PC-3 (cell line): ENCODE measurements at regions not wholly inside any gene's neighbourhood (a gene's known extent, or its start where the extent isn't known, plus 50 kb on each side); places are given as distances from the start of the nearest gene placed in this dataset.

ENCODE experiments used
- ATAC-seq: fragments of 200-7000 bp; cut with Tn5 transposase; 2 replicates; pipeline ENCODE4 v1.9.1; 2020; ENCODE audit warnings: mild to moderate bottlenecking, moderate library complexity
- BruUV-seq: library from RNA; stranded (reverse); fragments of 400-500 nt; replicated peaks from 2 replicates; lab custom pipeline; 2021; lab: Mats Ljungman, UMichigan
- CTCF ChIA-PET: fragments of 300-600 bp; sonication (Branson Sonifier 250); formaldehyde crosslinking; loops from one replicate; lab custom pipeline; 2022; ENCODE audit warnings: antibody characterized with exemption; lab: Charles Lee
- POLR2A ChIA-PET: fragments of 300-600 bp; sonication (Branson Sonifier 250); formaldehyde crosslinking; loops from one replicate; lab custom pipeline; 2022; ENCODE audit warnings: antibody characterized with exemption; ENCODE audit not compliant: unreplicated experiment; lab: Charles Lee
- DNase-seq: peaks from one replicate; pipeline ENCODE4 v3.0.0-alpha.2; 2015
- H2AFZ ChIP-seq: fragments of 300-600 bp; sonication (generic); 2 replicates; pipeline ENCODE4 v1.6.0; 2016; ENCODE audit warnings: antibody characterized with exemption, low read length
- H3F3A ChIP-seq: fragments of 300-600 bp; sonication (generic); one replicate; pipeline ENCODE4 v1.6.0; 2017; ENCODE audit warnings: antibody characterized with exemption, low read length, control low read depth, mild to moderate bottlenecking; ENCODE audit not compliant: unreplicated experiment
- H3K27ac ChIP-seq: fragments of 300-600 bp; sonication (generic); 2 replicates; pipeline ENCODE4 v1.5.1; 2016; ENCODE audit warnings: mild to moderate bottlenecking, low read length
- H3K27me3 ChIP-seq: fragments of 300-600 bp; sonication (generic); 2 replicates; pipeline ENCODE4 v1.6.1; 2016; ENCODE audit warnings: low read length, mixed read lengths
- H3K36me3 ChIP-seq: fragments of 300-600 bp; sonication (generic); 2 replicates; pipeline ENCODE4 v1.6.1; 2016; ENCODE audit warnings: low read depth, mixed run types, low read length, mixed read lengths
- H3K4me1 ChIP-seq: fragments of 300-600 bp; sonication (generic); 2 replicates; pipeline ENCODE4 v1.5.1; 2016; ENCODE audit warnings: low read length; ENCODE audit not compliant: insufficient read depth
- H3K4me2 ChIP-seq: fragments of 300-600 bp; sonication (generic); 2 replicates; pipeline ENCODE4 v1.6.0; 2016; ENCODE audit warnings: low read length
- H3K4me3 ChIP-seq: fragments of 300-600 bp; sonication (generic); 2 replicates; pipeline ENCODE4 v1.5.1; 2016; ENCODE audit warnings: mild to moderate bottlenecking, low read length, mixed read lengths
- H3K79me2 ChIP-seq: fragments of 300-600 bp; sonication (generic); 2 replicates; pipeline ENCODE4 v1.6.1; 2017; ENCODE audit warnings: low read length, mixed read lengths
- H3K9ac ChIP-seq: fragments of 300-600 bp; sonication (generic); 2 replicates; pipeline ENCODE4 v1.6.0; 2016; ENCODE audit warnings: mild to moderate bottlenecking, low read length
- H3K9me2 ChIP-seq: fragments of 300-600 bp; sonication (generic); replicated peaks from 2 replicates; pipeline ENCODE4 v1.6.1; 2016; ENCODE audit warnings: mixed run types, low read length, mixed read lengths
- H3K9me3 ChIP-seq: fragments of 300-600 bp; sonication (generic); 2 replicates; pipeline ENCODE4 v1.6.1; 2016; ENCODE audit warnings: low read length, mixed read lengths
- H4K20me1 ChIP-seq: fragments of 300-600 bp; sonication (generic); 2 replicates; pipeline ENCODE4 v1.6.1; 2016; ENCODE audit warnings: low read length, mixed read lengths
- EZH2 ChIP-seq: fragments of 300-600 bp; sonication (generic); IDR thresholded peaks from one replicate; pipeline ENCODE4 v1.6.1; 2017; ENCODE audit warnings: antibody characterized with exemption, mild to moderate bottlenecking, low read length; ENCODE audit not compliant: unreplicated experiment
- EZH2phosphoT487 ChIP-seq: fragments of 300-600 bp; sonication (generic); IDR thresholded peaks from 2 replicates; pipeline ENCODE4 v1.6.1; 2018; ENCODE audit warnings: mild to moderate bottlenecking, antibody characterized with exemption, low read length, borderline replicate concordance
- intact Hi-C: fragments of 100-400 bp; cut with micrococcal nuclease; formaldehyde crosslinking; loops from 2 replicates; pipeline ENCODE4 v1.9.0; 2023
- TF ChIP-seq, protein P1 (sequence below): fragments of 300-600 bp; sonication (generic); conservative IDR thresholded peaks from 2 replicates; pipeline ENCODE4 v1.5.1; 2017; ENCODE audit warnings: antibody characterized with exemption, low read depth, mild to moderate bottlenecking, low read length

DNA sequence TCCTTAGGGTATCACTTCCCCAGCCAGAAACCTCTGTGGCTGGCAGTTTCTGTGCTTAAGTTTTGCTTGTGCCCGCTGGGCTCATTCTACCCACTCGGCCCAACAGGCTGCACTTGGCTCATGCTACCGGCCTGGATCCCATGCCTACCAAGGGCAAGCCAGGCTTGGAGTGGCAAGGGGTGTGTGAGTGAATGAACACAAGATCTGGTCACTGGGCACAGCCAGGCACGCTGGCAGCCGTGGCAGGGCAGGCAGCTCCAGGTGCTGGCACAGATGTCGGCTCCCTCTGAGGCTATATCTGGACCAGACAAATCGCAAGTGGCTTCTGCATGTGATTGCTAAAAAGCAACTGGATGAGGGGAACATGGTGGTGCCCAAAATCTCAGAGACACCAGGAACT, 740.5 kb upstream of the B3GALT2 start:
- no peaks in the 10 kb centered on the region for H3K27me3 ChIP-seq
- no peak overlapping the region for H3K4me2 ChIP-seq
- H3K27ac ChIP-seq = no peak overlapping the region
- H2AFZ ChIP-seq = no peak overlapping the region
- no peaks in the 10 kb centered on the region for H3K4me1 ChIP-seq
- H3K79me2 ChIP-seq = no peaks in the 10 kb centered on the region
- H3K9me3 ChIP-seq = no peaks in the 10 kb centered on the region
- no peaks in the 10 kb centered on the region for H3K9me2 ChIP-seq
- H3F3A ChIP-seq = no peaks in the 10 kb centered on the region
- no TSS peak for BruUV-seq
- no peak for ATAC-seq
- no peaks in the 10 kb centered on the region for H3K36me3 ChIP-seq
- H3K9ac ChIP-seq = no peak overlapping the region
- intact Hi-C loops = no loop called here
- ChIA-PET POLR2A (no interaction called here), CTCF (no interaction called here)
- no peak for DNase-seq
- H3K4me3 ChIP-seq = no peak overlapping the region
- H4K20me1 ChIP-seq = no peaks in the 10 kb centered on the region
- TF ChIP-seq, protein P1, sequence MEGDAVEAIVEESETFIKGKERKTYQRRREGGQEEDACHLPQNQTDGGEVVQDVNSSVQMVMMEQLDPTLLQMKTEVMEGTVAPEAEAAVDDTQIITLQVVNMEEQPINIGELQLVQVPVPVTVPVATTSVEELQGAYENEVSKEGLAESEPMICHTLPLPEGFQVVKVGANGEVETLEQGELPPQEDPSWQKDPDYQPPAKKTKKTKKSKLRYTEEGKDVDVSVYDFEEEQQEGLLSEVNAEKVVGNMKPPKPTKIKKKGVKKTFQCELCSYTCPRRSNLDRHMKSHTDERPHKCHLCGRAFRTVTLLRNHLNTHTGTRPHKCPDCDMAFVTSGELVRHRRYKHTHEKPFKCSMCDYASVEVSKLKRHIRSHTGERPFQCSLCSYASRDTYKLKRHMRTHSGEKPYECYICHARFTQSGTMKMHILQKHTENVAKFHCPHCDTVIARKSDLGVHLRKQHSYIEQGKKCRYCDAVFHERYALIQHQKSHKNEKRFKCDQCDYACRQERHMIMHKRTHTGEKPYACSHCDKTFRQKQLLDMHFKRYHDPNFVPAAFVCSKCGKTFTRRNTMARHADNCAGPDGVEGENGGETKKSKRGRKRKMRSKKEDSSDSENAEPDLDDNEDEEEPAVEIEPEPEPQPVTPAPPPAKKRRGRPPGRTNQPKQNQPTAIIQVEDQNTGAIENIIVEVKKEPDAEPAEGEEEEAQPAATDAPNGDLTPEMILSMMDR = no peak
- TF ChIP-seq EZH2 (no peak), EZH2phosphoT487 (no peak)

- ChIA-PET CTCF (no interaction called here), POLR2A (no interaction called here)
- no peaks in the 10 kb centered on the region for H3K9me2 ChIP-seq
- intact Hi-C loops = no loop called here
- no TSS peak for BruUV-seq
- no peak overlapping the region for H3K4me3 ChIP-seq
- no peak overlapping the region for H2AFZ ChIP-seq
- H3K9ac ChIP-seq = no peak overlapping the region
- TF ChIP-seq EZH2 (no peak), EZH2phosphoT487 (no peak)
- TF ChIP-seq, protein P1 = no peak
- H3K4me1 ChIP-seq = no peaks in the 10 kb centered on the region
- no peaks in the 10 kb centered on the region for H3K79me2 ChIP-seq
- no peaks in the 10 kb centered on the region for H3K27me3 ChIP-seq
- no peaks in the 10 kb centered on the region for H4K20me1 ChIP-seq
- DNase-seq (no peak), ATAC-seq (no peak)
- H3F3A ChIP-seq = no peaks in the 10 kb centered on the region
- H3K36me3 ChIP-seq = no peaks in the 10 kb centered on the region
- H3K4me2 ChIP-seq = no peak overlapping the region
- H3K27ac ChIP-seq = no peak overlapping the region
- H3K9me3 ChIP-seq = no peaks in the 10 kb centered on the region
Observed at GRCh38 chr1:193919827-193920226, 733.4 kb upstream of the B3GALT2 start.

DNA sequence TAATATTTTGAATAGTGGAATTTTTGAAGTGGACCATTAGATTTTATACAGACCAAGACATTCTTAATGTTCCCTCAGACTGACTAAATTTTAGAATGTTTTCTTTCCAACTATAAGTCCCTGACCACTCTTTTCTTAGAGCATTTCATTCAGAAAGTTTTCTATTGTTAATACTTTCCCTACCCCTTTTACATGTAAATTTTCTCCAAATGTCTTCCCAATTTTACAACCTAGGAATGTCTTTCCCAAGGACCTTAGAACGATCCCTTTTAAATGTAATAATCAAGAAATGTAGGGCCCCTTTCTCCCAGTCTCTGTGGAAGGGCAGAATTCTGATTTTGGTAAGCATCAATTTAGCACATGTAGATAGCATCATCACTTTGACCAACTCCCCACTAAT, 730.0 kb upstream of the B3GALT2 start:
- no peak overlapping the region for H3K27ac ChIP-seq
- no peak overlapping the region for H3K4me2 ChIP-seq
- BruUV-seq = no TSS peak
- H3K9me3 ChIP-seq = no peaks in the 10 kb centered on the region
- POLR2A ChIA-PET = no interaction called here
- no peaks in the 10 kb centered on the region for H3F3A ChIP-seq
- ATAC-seq (no peak), DNase-seq (no peak)
- no peaks in the 10 kb centered on the region for H3K9me2 ChIP-seq
- no peak overlapping the region for H3K9ac ChIP-seq
- TF ChIP-seq EZH2 = no peak
- TF ChIP-seq EZH2phosphoT487 = no peak
- TF ChIP-seq, protein P1 = no peak
- CTCF ChIA-PET = no interaction called here
- no peaks in the 10 kb centered on the region for H4K20me1 ChIP-seq
- H2AFZ ChIP-seq = no peak overlapping the region
- H3K4me1 ChIP-seq = no peaks in the 10 kb centered on the region
- no peak overlapping the region for H3K4me3 ChIP-seq
- no peaks in the 10 kb centered on the region for H3K27me3 ChIP-seq
- H3K79me2 ChIP-seq = no peaks in the 10 kb centered on the region
- no peaks in the 10 kb centered on the region for H3K36me3 ChIP-seq
- intact Hi-C loops = no loop called here
